ENCODE measurements at regions not wholly inside any gene's neighbourhood (a gene's known extent, or its start where the extent isn't known, plus 50 kb on each side); places are given as distances from the start of the nearest gene placed in this dataset.
"Not testable (repeated sequence)": the region's sequence is repeated elsewhere in the genome, so short reads cannot be mapped to it uniquely, and the experiment has no call there.

GRCh38 chr15:67930720-67931119 is 90.9 kb upstream of the RNU6-1 start:
- H3K9me3 Mint-ChIP-seq = no peaks in the 10 kb centered on the region
- Histone ChIP-seq H3K36me3 (ENCODE audit: insufficient read depth, low read length) (no peaks in the 10 kb centered on the region), H3K27ac (ENCODE audit: low read depth in 1 of 2, low read length in 2 of 2) (no peak overlapping the region), H3K4me3 (ENCODE audit: low read length) (no peak overlapping the region), H3K4me1 (ENCODE audit: insufficient read depth, low read length) (no peaks in the 10 kb centered on the region), H3K9me3 (ENCODE audit: control insufficient read depth in 1 of 2, insufficient read depth in 1 of 2, low read length in 2 of 2) (no peaks in the 10 kb centered on the region), H3K27me3 (ENCODE audit: control insufficient read depth in 1 of 2, insufficient read depth in 2 of 2, low read length in 2 of 2) (no peaks in the 10 kb centered on the region)
- intact Hi-C loops (cut with DNase I, micrococcal nuclease) = no loop called here
- no peak overlapping the region for H3K27ac Mint-ChIP-seq
- H3K4me1 Mint-ChIP-seq (ENCODE audit: low read depth) = no peaks in the 10 kb centered on the region
- ChIA-PET POLR2A (no interaction called here), CTCF (no interaction called here)
- no peaks in the 10 kb centered on the region for H3K36me3 Mint-ChIP-seq (ENCODE audit: low read depth)
- DNase-seq (no peak), ATAC-seq (ENCODE audit: poor library complexity) (no peak)
- TF ChIP-seq CTCF (IDR thresholded peaks at IDR 0.05) = no peak
- H3K4me3 Mint-ChIP-seq = no peak overlapping the region
- H3K27me3 Mint-ChIP-seq = no peaks in the 10 kb centered on the region

GRCh38 chr15:67931861-67932260 is 92.0 kb upstream of the RNU6-1 start:
- Histone ChIP-seq H3K27me3 (ENCODE audit: control insufficient read depth in 1 of 2, insufficient read depth in 2 of 2, low read length in 2 of 2) (no peaks in the 10 kb centered on the region), H3K9me3 (ENCODE audit: control insufficient read depth in 1 of 2, insufficient read depth in 1 of 2, low read length in 2 of 2) (no peaks in the 10 kb centered on the region), H3K4me1 (ENCODE audit: insufficient read depth, low read length) (no peaks in the 10 kb centered on the region), H3K27ac (ENCODE audit: low read depth in 1 of 2, low read length in 2 of 2) (no peak overlapping the region), H3K36me3 (ENCODE audit: insufficient read depth, low read length) (no peaks in the 10 kb centered on the region), H3K4me3 (ENCODE audit: low read length) (no peak overlapping the region)
- no peak for ATAC-seq (ENCODE audit: poor library complexity)
- H3K27ac Mint-ChIP-seq = no peak overlapping the region
- ChIA-PET CTCF (no interaction called here), POLR2A (no interaction called here)
- H3K36me3 Mint-ChIP-seq (ENCODE audit: low read depth) = no peaks in the 10 kb centered on the region
- no peak for DNase-seq
- no peak for TF ChIP-seq CTCF (IDR thresholded peaks at IDR 0.05)
- H3K27me3 Mint-ChIP-seq = no peaks in the 10 kb centered on the region
- no peak overlapping the region for H3K4me3 Mint-ChIP-seq
- no peaks in the 10 kb centered on the region for H3K9me3 Mint-ChIP-seq
- H3K4me1 Mint-ChIP-seq (ENCODE audit: low read depth) = no peaks in the 10 kb centered on the region
- intact Hi-C loops (cut with DNase I, micrococcal nuclease) = no loop called here

GRCh38 chr15:67934126-67934525 is 94.3 kb upstream of the RNU6-1 start:
- H3K4me1 ChIP-seq (ENCODE audit: insufficient read depth, low read length); H3K36me3 Mint-ChIP-seq (ENCODE audit: low read depth); CTCF ChIA-PET; ATAC-seq (ENCODE audit: poor library complexity); POLR2A ChIA-PET; H3K9me3 ChIP-seq (ENCODE audit: control insufficient read depth in 1 of 2, insufficient read depth in 1 of 2, low read length in 2 of 2); H3K27ac Mint-ChIP-seq; H3K9me3 Mint-ChIP-seq; H3K27me3 ChIP-seq (ENCODE audit: control insufficient read depth in 1 of 2, insufficient read depth in 2 of 2, low read length in 2 of 2); DNase-seq; intact Hi-C loops (cut with DNase I, micrococcal nuclease); H3K4me3 ChIP-seq (ENCODE audit: low read length); H3K4me1 Mint-ChIP-seq (ENCODE audit: low read depth); H3K36me3 ChIP-seq (ENCODE audit: insufficient read depth, low read length); H3K27me3 Mint-ChIP-seq; H3K27ac ChIP-seq (ENCODE audit: low read depth in 1 of 2, low read length in 2 of 2); H3K4me3 Mint-ChIP-seq: not testable (repeated sequence)

- Histone ChIP-seq H3K4me3 (ENCODE audit: low read length) (no peak overlapping the region), H3K36me3 (ENCODE audit: insufficient read depth, low read length) (no peaks in the 10 kb centered on the region), H3K4me1 (ENCODE audit: insufficient read depth, low read length) (no peaks in the 10 kb centered on the region), H3K9me3 (ENCODE audit: control insufficient read depth in 1 of 2, insufficient read depth in 1 of 2, low read length in 2 of 2) (no peaks in the 10 kb centered on the region), H3K27ac (ENCODE audit: low read depth in 1 of 2, low read length in 2 of 2) (no peak overlapping the region), H3K27me3 (ENCODE audit: control insufficient read depth in 1 of 2, insufficient read depth in 2 of 2, low read length in 2 of 2) (no peaks in the 10 kb centered on the region)
- H3K4me3 Mint-ChIP-seq = no peak overlapping the region
- no peaks in the 10 kb centered on the region for H3K36me3 Mint-ChIP-seq (ENCODE audit: low read depth)
- H3K27me3 Mint-ChIP-seq = no peaks in the 10 kb centered on the region
- ATAC-seq (ENCODE audit: poor library complexity) (no peak), DNase-seq (no peak)
- no peaks in the 10 kb centered on the region for H3K9me3 Mint-ChIP-seq
- intact Hi-C loops (cut with DNase I, micrococcal nuclease) = no loop called here
- TF ChIP-seq CTCF (IDR thresholded peaks at IDR 0.05) = no peak
- H3K27ac Mint-ChIP-seq = no peak overlapping the region
- POLR2A ChIA-PET = no interaction called here
- H3K4me1 Mint-ChIP-seq (ENCODE audit: low read depth) = no peaks in the 10 kb centered on the region
- CTCF ChIA-PET = no interaction called here
Measured at GRCh38 chr15:67935244-67935643, 95.4 kb upstream of the RNU6-1 start.
